Dendritic cell treated with granulocyte-macrophage colony-stimulating factor and Interleukin-4, amounts not matched to agents 40 ng/mL and 50 ng/mL, for 4 days (primary cell): ENCODE measurements at regions not wholly inside any gene's neighbourhood (a gene's known extent, or its start where the extent isn't known, plus 50 kb on each side); places are given as distances from the start of the nearest gene placed in this dataset.
"Not testable (repeated sequence)": the region's sequence is repeated elsewhere in the genome, so short reads cannot be mapped to it uniquely, and the experiment has no call there.

Source experiments
- H3K27ac Mint-ChIP-seq: one replicate; pipeline ENCODE4 v1.8.0; 2022; ENCODE audit warnings: mild to moderate bottlenecking, mixed read lengths
- H3K27me3 Mint-ChIP-seq: one replicate; pipeline ENCODE4 v1.8.0; 2022; ENCODE audit warnings: mild to moderate bottlenecking, mixed read lengths
- H3K36me3 Mint-ChIP-seq: one replicate; pipeline ENCODE4 v1.8.0; 2022; ENCODE audit warnings: low read depth, mixed read lengths
- H3K4me1 Mint-ChIP-seq: one replicate; pipeline ENCODE4 v1.8.0; 2022; ENCODE audit warnings: low read depth, mixed read lengths
- H3K4me3 Mint-ChIP-seq: one replicate; pipeline ENCODE4 v1.8.0; 2022; ENCODE audit warnings: mild to moderate bottlenecking, moderate library complexity, mixed read lengths
- H3K9me3 Mint-ChIP-seq: one replicate; pipeline ENCODE4 v1.8.0; 2022; ENCODE audit warnings: mixed read lengths
- intact Hi-C: fragments of 100-400 bp; cut with micrococcal nuclease; formaldehyde crosslinking; loops from one replicate; pipeline ENCODE4 v1.15.0; 2022

DNA sequence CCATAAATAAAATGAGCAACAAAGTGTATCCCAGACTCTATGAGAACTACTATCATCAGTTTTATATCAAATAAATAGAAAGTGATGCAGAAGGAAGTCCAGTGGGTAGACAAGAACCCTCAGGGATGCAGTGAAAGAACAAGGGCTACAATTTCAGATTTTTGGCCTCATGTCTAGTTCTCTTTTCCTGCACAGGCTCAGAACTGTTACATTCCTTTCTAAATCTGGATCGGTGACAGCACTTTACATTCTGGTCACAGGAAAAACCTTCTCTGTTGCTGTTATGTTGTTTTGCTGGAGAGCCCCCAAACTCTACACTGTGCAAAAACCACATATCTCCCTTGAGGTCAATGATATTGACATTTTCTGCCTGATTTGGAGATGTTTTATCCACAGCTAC lies 108.8 kb upstream of the ANO5 start:
- H3K4me1 Mint-ChIP-seq: no peaks in the 10 kb centered on the region
- no peaks in the 10 kb centered on the region for H3K27me3 Mint-ChIP-seq
- intact Hi-C loops: no loop called here
- H3K36me3 Mint-ChIP-seq: no peaks in the 10 kb centered on the region
- no peak overlapping the region for H3K27ac Mint-ChIP-seq
- no peak overlapping the region for H3K4me3 Mint-ChIP-seq
- no peaks in the 10 kb centered on the region for H3K9me3 Mint-ChIP-seq

DNA sequence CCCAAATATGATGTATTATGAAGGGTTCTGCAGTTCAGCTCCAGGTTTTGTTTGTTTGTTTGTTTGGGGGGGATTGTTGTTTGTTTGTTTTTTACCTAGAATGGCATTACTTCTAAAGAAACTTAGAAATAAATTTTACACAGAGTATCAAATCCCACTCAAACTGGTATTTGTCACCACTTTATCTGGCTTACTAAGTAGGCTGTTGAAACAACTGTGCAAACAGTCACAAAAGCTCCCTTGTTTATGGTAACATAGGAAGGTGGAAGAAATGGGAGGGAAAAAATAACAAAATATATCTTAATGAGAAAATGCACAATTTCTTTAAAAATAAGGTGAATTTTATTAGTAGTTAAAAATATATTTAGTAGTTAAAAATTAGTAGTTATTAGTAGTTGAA lies 108.3 kb upstream of the ANO5 start:
- no peak overlapping the region for H3K27ac Mint-ChIP-seq
- no peaks in the 10 kb centered on the region for H3K27me3 Mint-ChIP-seq
- no peaks in the 10 kb centered on the region for H3K36me3 Mint-ChIP-seq
- H3K4me3 Mint-ChIP-seq: no peak overlapping the region
- intact Hi-C loops: no loop called here
- H3K9me3 Mint-ChIP-seq: no peaks in the 10 kb centered on the region
- no peaks in the 10 kb centered on the region for H3K4me1 Mint-ChIP-seq

DNA sequence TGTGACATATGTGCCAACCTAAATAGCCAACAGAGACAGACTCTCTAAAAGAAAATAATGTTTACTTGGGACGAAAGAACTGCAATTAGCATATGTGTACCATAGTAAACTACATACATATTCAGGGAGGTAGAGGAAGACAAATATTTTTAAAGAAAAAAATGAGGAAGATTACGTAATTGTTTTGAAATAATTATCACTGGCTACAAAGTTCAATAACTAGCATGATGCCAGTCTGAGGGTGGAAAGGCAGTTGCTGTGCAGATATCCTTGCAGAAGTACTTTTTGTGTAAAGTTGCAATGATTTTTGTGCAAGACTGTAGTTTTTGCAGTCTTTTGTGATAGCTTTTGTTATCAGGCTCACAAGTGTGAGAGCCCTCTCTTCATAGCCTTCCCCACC lies 103.3 kb upstream of the ANO5 start:
- no peaks in the 10 kb centered on the region for H3K27me3 Mint-ChIP-seq
- intact Hi-C loops: no loop called here
- H3K4me1 Mint-ChIP-seq: no peaks in the 10 kb centered on the region

DNA sequence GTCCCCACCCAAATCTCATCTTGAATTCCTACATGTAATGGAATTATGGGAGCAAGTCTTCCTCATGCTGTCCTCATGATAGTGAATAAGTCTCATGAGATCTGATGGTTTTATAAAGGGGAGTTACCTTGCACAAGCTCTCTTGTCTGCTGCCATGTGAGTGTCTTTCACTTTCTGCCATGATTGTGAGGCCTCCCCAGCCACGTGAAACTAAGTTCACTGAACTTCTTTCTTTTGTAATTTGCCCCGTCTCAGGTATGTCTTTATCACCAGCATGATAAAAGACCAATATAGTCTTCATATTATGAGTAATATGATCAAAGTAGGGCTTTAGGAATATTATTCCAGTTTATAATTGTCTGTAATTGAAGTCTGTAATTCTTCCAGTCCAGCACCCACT lies 86.3 kb upstream of the ANO5 start:
- Mint-ChIP-seq H3K9me3 (no peaks in the 10 kb centered on the region), H3K4me3 (no peak overlapping the region), H3K27me3 (no peaks in the 10 kb centered on the region), H3K27ac (no peak overlapping the region), H3K36me3 (no peaks in the 10 kb centered on the region), H3K4me1 (no peaks in the 10 kb centered on the region)
- intact Hi-C loops: no loop called here

More for the DNA sequence above, 103.3 kb upstream of the ANO5 start:
- no peaks in the 10 kb centered on the region for H3K36me3 Mint-ChIP-seq
- no peak overlapping the region for H3K27ac Mint-ChIP-seq
- no peaks in the 10 kb centered on the region for H3K9me3 Mint-ChIP-seq
- H3K4me3 Mint-ChIP-seq: no peak overlapping the region

DNA sequence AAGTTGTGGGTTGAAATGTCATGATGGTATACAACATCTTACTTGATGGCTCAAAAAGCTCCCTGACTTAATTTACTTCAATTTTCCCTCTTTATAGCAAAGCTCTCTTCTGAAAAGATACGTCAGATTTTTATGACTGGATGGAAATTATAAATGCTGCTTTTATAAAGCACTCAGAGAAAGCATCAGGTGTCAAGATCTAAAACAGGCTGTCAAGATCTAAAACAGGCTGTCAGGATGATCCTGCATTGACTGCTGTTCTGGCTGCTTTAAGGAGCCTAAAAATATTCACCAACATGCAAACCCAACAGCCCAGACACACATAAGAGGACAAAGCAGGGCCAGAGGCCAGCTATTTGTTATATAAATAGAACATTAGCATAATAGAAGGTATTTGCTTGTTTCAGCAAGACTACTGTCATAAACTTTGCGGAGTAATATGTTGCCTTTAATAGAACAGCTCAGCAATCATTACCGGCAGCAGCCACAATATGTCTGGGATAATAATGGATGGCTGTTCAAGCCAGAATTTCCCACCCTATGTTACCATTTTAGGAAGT lies 77.3 kb upstream of the ANO5 start:
- H3K9me3 Mint-ChIP-seq: no peaks in the 10 kb centered on the region
- H3K4me1 Mint-ChIP-seq: no peaks in the 10 kb centered on the region
- intact Hi-C loops: no loop called here
- no peak overlapping the region for H3K4me3 Mint-ChIP-seq
- no peaks in the 10 kb centered on the region for H3K36me3 Mint-ChIP-seq
- H3K27me3 Mint-ChIP-seq: no peaks in the 10 kb centered on the region
- H3K27ac Mint-ChIP-seq: no peak overlapping the region

DNA sequence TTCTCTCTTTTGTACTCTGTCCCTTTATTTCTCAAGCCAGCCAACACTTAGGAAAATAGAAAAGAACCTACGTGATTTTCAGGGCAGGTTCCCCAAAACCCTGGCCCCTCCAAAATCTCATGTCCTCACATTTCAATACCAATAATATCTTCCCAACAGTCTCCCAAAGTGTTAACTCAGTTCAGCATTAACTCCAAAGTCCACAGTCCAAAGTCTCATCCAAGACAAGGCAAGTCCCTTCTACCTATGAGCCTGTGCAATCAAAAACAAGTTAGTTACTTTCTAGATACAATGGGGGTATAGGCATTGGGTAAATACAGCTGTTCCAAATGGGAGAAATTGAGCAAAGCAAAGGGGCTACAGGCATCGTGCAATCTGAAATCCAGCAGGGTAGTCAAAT lies 64.9 kb upstream of the ANO5 start:
- H3K27me3 Mint-ChIP-seq: peaks cover 17% of the 10 kb centered on the region
- intact Hi-C loops, H3K27ac Mint-ChIP-seq, H3K36me3 Mint-ChIP-seq, H3K4me3 Mint-ChIP-seq: not testable (repeated sequence)
- H3K9me3 Mint-ChIP-seq: peaks cover 15% of the 10 kb centered on the region
- H3K4me1 Mint-ChIP-seq: peaks cover 18% of the 10 kb centered on the region

DNA sequence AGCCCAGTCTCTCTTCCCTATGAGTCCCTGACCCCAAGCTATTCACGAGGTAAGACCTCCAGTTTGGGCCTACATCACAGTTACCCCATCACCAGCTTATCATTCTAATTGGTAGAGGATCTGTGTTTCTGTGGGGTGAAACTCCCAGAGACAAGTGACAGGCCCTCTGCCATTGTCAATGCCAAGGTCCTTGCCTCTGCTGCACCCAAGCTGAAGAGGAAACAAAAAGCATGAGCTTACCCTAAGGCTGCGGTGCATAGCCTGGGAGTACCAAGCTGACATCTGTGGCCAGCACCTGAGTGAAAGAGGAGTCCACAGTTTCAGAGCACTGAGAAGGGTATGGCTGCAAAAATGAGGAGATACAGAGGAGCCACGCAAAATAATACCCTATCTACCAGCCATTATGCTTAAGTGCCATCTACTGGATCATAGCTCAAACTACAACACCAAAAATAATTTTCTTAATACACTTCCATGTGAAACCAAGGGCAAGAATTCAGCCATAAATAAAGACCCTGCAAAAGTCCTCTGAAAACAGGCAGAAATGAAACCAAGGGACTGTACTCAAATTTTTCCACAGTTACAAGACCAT lies 62.3 kb upstream of the ANO5 start:
- intact Hi-C loops: loop anchor here (10.0 kb wide), 3 partner anchors 256 to 646 kb away; no protein-coding TSS in a partner anchor
- no peaks in the 10 kb centered on the region for H3K36me3 Mint-ChIP-seq
- peaks cover 13% of the 10 kb centered on the region for H3K9me3 Mint-ChIP-seq
- no peak overlapping the region for H3K4me3 Mint-ChIP-seq
- H3K27me3 Mint-ChIP-seq: peaks cover 18% of the 10 kb centered on the region
- peaks cover 26% of the 10 kb centered on the region for H3K4me1 Mint-ChIP-seq
- H3K27ac Mint-ChIP-seq: no peak overlapping the region

DNA sequence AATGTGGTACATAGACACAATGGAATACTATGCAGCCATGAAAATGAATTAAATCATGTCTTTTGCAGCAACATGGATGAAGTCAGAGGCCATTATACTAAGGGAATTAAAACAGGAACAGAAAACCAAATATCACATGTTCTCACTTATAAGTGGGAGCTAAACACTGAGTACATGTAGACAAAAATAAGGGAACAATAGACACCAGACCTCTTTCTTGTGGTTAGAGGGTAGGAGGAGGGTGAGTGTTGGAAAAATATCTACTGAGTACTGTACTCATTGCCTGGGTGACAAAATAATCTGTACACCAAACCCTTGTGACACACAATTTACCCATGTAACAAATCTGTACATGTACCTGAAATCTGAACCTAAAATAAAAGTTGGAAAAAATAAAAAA lies 59.1 kb upstream of the ANO5 start:
- H3K36me3 Mint-ChIP-seq: no peaks in the 10 kb centered on the region
- H3K4me1 Mint-ChIP-seq: peaks cover 26% of the 10 kb centered on the region
- no peaks in the 10 kb centered on the region for H3K9me3 Mint-ChIP-seq
- no peak overlapping the region for H3K4me3 Mint-ChIP-seq
- H3K27ac Mint-ChIP-seq: no peak overlapping the region
- peaks cover 20% of the 10 kb centered on the region for H3K27me3 Mint-ChIP-seq
- intact Hi-C loops: loop anchor here (10.0 kb wide), 3 partner anchors 259 to 649 kb away; no protein-coding TSS in a partner anchor

DNA sequence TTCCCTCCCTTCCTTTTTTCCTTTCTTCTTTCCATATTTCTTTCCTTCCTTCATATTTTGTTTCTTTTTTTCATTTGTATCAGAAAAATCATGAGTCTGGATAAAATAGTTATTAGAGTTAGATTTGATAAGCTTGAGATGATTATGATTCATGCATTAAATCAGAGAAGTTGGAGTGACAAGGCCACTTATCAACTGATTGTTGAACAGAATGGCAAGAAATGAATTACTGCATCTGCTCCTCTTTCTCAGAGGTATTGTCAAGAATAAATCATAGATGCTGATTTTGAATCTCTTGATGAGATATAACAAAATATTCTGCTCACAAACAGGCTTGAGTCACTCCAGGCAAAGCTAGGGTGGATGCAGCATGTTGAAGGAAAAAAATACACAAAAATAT lies 54.6 kb upstream of the ANO5 start:
- H3K4me3 Mint-ChIP-seq: no peak overlapping the region
- no peaks in the 10 kb centered on the region for H3K36me3 Mint-ChIP-seq
- H3K27ac Mint-ChIP-seq: no peak overlapping the region
- peaks cover 8% of the 10 kb centered on the region for H3K27me3 Mint-ChIP-seq
- intact Hi-C loops: loop anchor here (10.0 kb wide), 3 partner anchors 263 to 653 kb away; no protein-coding TSS in a partner anchor
- peaks cover 8% of the 10 kb centered on the region for H3K4me1 Mint-ChIP-seq
- no peaks in the 10 kb centered on the region for H3K9me3 Mint-ChIP-seq
